HG02943 (cell line): ENCODE measurements at regions not wholly inside any gene's neighbourhood (a gene's known extent, or its start where the extent isn't known, plus 50 kb on each side); places are given as distances from the start of the nearest gene placed in this dataset.

Experiments used
- ATAC-seq: cut with Tn5 transposase; IDR thresholded peaks from one replicate; pipeline ENCODE4 v1.9.1; 2021; ENCODE audit warnings: mild to moderate bottlenecking, low read depth, moderate library complexity; ENCODE audit not compliant: unreplicated experiment

DNA sequence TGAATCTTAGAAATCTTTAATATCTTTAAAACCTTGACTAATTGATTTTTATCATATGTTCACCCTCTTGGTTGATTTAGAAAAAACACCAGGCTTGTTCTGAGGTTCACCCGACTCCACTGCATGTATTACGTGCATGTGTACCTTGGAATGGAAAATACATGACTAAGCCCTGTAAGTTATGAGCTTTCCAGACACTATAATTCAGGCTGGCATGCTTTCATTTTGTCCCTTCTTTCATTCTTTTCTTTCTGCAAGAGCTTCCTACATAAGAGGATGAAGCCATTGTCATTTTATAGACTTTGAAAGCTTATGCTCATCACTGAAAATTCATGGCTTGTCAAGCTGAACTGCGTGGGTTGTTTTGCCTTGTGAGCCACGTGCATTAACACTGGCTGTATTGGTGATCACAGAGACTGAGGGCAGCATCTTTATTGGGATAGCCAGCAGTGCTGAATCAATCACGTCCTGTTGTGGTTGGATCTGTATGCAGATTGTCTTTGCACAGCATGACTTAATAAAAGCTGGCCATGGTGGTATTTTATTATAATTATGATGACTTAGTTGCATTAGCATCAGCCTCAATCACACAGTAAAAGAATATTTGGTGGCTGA is 141.9 kb downstream of the SLIT2 start:
- no peak for ATAC-seq

DNA sequence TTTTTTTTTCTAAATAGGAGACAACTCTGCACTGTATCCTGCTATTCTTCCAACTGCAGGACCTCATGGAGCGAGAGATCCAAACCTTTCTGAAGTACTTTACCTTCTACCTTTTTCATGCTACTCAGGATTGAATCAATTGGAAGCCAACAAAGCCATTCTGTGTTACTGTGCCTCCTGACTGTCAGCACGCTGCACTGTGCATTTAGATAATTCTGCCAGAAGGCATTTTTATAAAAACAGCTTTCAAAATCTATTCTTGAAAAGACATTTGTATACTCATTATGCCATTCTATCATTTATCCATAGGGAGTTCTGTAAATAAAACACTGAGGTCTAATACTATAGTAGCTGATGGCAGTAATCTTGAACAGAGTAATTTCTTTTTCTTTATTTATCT is 142.8 kb downstream of the SLIT2 start:
- no peak for ATAC-seq

DNA sequence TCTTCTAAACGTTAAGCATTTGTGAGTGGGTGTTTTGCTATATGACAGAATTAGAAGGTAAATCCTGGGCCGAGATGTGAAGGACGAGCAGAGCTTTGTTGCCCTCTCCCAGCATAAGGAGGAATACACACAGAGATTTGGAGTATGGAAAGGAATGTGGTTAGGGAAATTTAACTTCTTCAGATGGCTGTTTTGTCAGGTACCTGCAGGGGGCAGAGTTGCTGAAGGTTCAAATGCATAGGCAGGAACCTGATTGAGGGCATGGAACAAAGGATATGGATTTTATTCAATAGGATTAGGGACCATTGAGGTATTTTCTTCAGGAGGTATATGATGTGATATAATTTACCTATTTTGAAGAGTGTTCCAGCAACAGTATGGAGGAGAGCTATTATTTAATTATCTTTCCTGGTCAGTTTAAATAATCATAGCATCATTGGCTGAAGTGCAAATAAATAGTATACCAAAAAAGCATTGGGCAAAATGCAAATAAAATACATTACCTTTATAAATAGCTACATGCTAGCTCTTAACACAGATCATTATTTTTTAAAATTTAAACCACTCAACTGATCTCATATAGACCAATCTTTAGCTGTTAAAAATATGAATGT is 143.6 kb downstream of the SLIT2 start:
- no peak for ATAC-seq

- ATAC-seq: no peak
Observed at GRCh38 chr4:20403290-20403689, 151.6 kb downstream of the SLIT2 start.

GRCh38 chr4:20403846-20404245 is 152.1 kb downstream of the SLIT2 start:
- ATAC-seq: no peak

- ATAC-seq: no peak
Observed at GRCh38 chr4:20408611-20409010, 156.9 kb downstream of the SLIT2 start.

DNA sequence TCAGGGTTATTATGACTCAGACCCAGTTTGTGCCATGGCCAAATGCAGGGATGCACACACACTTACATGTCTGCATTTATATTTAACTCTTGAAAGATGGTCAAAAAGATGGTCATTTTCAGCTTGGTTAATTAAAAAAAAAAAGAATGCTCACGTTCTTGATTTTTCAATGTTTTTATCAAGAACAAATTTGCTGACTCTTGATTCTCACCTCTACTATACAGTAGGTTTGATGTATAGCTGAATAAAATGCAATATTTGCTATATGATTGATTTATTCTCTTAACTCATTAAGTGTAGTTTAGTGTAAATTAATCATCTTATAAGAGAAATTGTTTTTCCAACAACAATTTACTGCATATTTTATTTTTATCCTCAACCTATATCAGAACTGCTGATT is 160.4 kb downstream of the SLIT2 start:
- no peak for ATAC-seq

DNA sequence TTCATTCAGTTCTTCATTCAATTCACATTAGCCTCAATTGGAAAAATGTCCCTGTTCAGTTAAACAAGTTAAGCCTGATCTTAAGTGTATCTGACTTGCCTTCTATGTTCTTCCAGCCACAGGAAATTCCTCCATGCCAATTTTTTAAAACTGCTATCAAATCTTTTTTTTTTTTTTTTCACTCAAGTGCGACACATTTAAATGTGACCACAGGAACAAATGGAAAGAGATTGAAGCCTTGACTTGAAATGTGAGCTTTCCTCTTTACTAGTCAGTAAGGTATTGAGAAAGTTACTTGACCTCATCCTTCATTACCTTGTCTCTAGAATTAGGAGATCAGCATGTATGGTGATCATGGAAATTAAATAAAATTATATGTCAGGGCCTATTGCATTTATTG is 165.1 kb downstream of the SLIT2 start:
- ATAC-seq: no peak

DNA sequence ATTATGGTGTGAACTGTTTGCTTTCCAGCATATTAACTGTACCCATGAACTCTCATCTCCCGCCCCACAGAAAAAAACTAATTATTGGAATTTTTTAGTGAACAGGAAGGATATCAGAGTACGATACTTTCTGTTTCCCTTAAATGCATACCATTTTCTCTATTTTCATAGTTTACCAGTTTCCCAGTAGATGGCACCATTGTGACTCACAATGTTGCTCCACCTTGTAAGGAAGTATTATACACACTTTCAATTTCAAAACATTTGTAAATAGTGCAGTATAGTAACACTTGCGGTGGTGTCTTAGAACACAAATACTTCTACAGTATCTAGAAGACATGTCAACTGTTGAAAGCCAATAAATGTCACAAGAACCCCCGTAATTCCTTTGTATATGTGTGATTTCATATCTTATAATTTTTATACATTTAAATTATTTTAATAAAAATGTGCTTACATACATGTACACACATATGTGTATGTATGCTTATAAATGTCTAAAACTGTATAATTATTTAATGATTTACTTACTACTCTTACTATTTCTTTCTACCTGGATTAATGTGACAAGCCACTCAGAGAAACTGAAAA is 167.3 kb downstream of the SLIT2 start:
- ATAC-seq: peak; percentile 98

DNA sequence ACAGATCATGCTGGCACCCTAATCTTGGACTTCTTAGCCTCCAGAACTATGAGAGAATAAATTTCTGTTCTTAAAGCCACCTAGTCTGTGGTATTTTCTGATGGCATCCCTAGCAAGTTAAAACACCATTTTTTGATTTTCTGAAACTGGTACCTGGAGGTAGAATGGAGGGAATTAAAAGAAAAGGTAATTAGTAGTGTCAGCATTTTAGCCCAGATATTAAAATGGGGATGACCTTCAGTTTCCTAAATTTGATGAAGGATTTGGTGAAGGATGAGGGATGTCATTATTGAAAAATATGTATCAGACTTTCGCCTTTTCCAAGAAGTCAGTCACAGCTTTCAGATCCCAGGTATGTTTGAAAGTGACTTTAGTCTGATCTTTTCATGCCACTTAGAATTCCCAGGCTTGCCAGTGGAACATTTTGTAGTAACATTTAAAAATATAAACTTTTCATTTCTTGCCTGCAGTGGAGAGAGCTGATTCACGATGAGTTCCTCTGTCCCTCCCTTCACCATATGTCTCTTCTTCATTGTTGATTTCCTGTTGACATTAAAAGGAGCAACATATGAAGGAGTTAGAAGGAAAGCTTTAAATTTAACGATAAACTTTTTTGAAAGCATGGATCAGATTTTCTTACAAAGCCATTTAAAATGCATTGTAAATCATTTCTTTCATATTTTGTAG is 169.4 kb downstream of the SLIT2 start:
- no peak for ATAC-seq

GRCh38 chr4:20421603-20421985 is 169.9 kb downstream of the SLIT2 start:
- no peak for ATAC-seq

DNA sequence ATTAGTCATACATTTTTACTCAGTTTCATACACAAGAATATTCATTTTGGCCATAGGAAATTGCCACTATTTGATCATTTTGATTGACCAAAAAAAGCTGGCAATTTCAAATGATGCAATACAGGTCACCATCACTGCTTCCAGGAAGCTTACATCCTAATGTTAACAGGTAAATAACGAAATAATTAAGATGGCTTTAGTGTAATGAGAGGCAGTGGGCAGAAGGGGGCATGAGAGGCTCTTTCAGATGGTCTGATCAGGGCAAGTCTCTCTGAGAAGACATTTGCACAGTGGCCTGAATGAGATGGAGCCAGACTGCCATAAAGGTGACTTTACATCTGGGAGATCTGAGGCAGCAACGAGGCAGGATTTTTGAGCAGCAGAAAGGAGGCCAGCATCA is 170.7 kb downstream of the SLIT2 start:
- peak; percentile 46 for ATAC-seq

GRCh38 chr4:20423420-20423819 is 171.7 kb downstream of the SLIT2 start:
- ATAC-seq: no peak

DNA sequence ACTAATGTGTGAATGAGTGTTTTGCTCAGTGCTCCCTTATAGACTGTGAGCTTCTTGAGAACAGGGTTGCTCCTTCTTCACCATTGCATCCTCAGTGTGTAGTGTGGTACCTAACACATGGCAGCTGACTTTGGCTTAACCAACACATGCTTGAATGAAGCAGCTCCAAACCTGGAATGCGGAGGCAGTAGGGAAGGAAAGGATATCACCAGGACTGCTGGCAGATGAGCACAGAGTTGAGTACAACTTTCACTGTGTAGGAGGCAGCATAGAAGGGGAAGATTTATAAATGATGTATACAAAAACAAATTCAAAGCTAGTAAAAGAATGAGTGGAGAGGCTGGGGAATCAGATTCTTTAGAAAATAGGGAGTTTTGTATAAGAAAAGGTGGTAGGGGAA is 174.3 kb downstream of the SLIT2 start:
- no peak for ATAC-seq

DNA sequence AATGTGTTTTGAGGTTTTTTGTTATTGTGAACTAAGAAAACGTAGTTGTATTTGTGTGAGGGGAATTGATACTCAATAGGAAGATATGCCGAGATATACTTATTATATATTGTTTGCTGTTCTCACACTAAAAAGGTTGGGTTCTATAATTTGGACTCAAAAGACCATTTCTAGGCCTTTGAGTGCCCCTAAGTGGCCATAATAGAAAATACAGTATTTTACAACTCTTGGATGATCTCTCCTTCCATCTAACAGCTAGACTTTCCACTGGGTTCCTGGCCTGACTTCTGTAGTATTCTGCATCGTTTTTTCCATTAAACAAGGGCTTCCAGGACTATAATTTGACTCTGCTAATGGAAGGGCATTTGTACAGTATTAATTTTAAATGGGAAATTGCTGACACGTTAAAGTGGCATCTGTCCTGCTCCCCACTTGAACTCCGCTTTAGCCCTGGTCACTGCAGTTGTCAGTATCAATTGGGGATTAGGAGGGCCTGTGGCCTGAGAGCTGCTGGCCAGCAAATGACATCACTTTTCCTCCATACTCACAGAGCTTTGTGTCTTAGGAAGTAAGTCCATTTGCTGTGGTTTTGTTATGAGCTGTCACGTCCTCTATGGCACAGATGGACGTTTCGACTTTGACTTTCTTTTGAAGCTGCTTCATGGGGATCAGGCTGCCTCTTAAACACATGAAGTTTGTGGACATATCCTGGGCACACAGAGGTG is 176.9 kb downstream of the SLIT2 start:
- no peak for ATAC-seq

- no peak for ATAC-seq
Observed at GRCh38 chr4:20430259-20430941, 178.7 kb downstream of the SLIT2 start.

- ATAC-seq: no peak
Observed at GRCh38 chr4:20431543-20431951, 179.8 kb downstream of the SLIT2 start.

DNA sequence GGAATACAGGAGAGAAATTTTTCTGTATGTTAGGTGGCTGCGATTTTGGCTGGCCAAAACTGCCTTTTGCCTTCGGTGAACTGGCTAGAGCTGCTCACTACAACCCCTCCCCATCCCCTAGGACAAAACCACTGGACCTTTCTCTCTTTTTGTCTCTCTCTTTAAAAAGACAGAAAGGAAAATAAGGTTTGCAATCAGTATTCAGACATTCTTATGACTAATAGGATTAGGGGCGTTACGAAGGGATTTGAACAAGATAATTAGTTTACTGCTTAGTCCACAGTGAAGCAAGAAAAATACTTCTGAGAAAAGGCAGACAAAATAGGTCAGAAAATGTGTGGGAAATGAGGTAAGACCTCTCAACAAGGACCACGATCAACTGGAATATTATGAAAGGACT is 180.4 kb downstream of the SLIT2 start:
- no peak for ATAC-seq

DNA sequence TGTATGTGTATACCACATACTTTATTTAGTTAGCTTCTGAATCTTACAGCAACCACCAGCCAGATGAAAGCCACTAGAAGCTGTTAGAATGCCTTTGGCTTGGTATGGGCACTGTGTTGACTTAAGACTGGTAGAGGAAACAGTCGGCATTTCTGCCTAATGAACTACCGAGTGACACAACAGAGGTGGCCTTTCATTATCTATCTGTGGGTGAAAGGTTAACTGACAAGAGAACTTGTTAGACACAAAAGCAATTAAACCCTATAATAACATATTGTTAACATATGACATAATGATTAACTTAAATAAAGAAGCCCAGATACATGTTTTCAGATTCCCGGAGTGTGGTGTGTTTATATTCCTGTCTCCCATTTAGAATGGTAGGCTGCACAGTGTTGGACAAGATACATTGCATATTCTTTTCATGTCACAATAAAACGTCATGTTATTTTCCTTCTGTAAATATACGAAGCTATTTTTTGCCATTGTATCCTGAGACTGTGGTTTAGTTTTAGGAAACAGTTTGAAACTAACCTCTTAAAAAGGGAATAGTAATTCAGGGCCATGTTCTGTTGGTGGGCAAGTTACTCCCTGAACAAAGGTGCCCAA is 181.5 kb downstream of the SLIT2 start:
- no peak for ATAC-seq

- ATAC-seq: no peak
Observed at GRCh38 chr4:20440170-20440569, 188.5 kb downstream of the SLIT2 start.
